A549 (cell line): ENCODE measurements at regions not wholly inside any gene's neighbourhood (a gene's known extent, or its start where the extent isn't known, plus 50 kb on each side); places are given as distances from the start of the nearest gene placed in this dataset.

Experiments used
- CEBPB ChIP-seq, 2 experiments: fragments of >200 bp in 1 of 2; sonication (Bioruptor Twin) in 1 of 2; formaldehyde crosslinking in 1 of 2; IDR thresholded peaks; 2 replicates each; pipeline ENCODE4 v1.6.1; 2012 to 2016
- CTCF ChIP-seq: fragments of >200 bp; sonication (Bioruptor Twin); formaldehyde crosslinking; IDR thresholded peaks from 3 replicates; pipeline ENCODE4 v1.5.1; 2016
- MAX ChIP-seq: IDR thresholded peaks from 2 replicates; pipeline ENCODE4 v1.6.1; 2012
- REST ChIP-seq: fragments of 200-600 bp; sonication (generic); IDR thresholded peaks from 2 replicates; pipeline ENCODE4 v1.6.1; 2016; ENCODE audit warnings: antibody characterized with exemption, mild to moderate bottlenecking, moderate library complexity
- TP53 ChIP-seq: fragments of 250-450 bp; sonication (Bioruptor Pico); IDR thresholded peaks from 2 replicates; pipeline ENCODE4 v1.5.0; 2021; ENCODE audit warnings: mild to moderate bottlenecking, moderate library complexity

- no peak for TF ChIP-seq TP53 (CRISPR knock-in tag)
- TF ChIP-seq CTCF = no peak
- no peak for TF ChIP-seq MAX
- no peak for TF ChIP-seq CEBPB (IDR thresholded peaks at IDR 0.05)
- TF ChIP-seq REST = no peak
These were observed 79.5 kb upstream of the SLIT2 start for GRCh38 chr4:20172070-20172760.
